22Rv1 (cell line): ENCODE measurements at regions not wholly inside any gene's neighbourhood (a gene's known extent, or its start where the extent isn't known, plus 50 kb on each side); places are given as distances from the start of the nearest gene placed in this dataset.

Experiments used
- ZFX ChIP-seq: fragments of 450-650 bp; IDR thresholded peaks from 2 replicates; pipeline ENCODE4 v1.6.1; 2017; ENCODE audit warnings: antibody characterized with exemption, borderline replicate concordance
- TF ChIP-seq, protein P1 (sequence below): fragments of 450-650 bp; IDR thresholded peaks from 2 replicates; pipeline ENCODE4 v1.5.1; 2017; ENCODE audit warnings: mild to moderate bottlenecking

DNA sequence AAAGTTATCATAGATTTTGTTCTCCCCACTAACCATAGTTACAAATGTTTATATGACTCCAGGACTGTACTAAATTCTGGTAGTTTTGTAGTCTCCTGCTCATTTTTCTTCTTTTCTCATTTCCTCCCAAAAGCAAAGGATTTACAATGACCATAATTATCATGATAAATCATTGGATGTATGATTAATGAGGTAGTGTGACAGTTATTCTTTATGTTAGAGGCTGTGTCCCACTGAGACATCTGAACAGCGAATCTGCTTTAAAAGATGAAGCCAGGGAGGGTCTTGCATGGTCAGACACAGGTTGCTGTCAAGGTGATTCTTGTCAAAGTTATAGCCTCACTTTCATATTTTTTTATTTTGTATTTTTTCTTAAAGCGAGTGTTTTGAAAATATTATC is 285.2 kb upstream of the STXBP5 start:
- TF ChIP-seq, protein P1, sequence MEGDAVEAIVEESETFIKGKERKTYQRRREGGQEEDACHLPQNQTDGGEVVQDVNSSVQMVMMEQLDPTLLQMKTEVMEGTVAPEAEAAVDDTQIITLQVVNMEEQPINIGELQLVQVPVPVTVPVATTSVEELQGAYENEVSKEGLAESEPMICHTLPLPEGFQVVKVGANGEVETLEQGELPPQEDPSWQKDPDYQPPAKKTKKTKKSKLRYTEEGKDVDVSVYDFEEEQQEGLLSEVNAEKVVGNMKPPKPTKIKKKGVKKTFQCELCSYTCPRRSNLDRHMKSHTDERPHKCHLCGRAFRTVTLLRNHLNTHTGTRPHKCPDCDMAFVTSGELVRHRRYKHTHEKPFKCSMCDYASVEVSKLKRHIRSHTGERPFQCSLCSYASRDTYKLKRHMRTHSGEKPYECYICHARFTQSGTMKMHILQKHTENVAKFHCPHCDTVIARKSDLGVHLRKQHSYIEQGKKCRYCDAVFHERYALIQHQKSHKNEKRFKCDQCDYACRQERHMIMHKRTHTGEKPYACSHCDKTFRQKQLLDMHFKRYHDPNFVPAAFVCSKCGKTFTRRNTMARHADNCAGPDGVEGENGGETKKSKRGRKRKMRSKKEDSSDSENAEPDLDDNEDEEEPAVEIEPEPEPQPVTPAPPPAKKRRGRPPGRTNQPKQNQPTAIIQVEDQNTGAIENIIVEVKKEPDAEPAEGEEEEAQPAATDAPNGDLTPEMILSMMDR: no peak
- TF ChIP-seq ZFX: no peak
